AG04449 (cell line): ENCODE measurements at regions not wholly inside any gene's neighbourhood (a gene's known extent, or its start where the extent isn't known, plus 50 kb on each side); places are given as distances from the start of the nearest gene placed in this dataset.

Source experiments
- CTCF ChIA-PET: fragments of 350-600 bp; formaldehyde crosslinking; extraction: SDS; loops from one replicate; lab custom pipeline; 2021; ENCODE audit warnings: antibody characterized with exemption; lab: Yijun Ruan, JAX
- POLR2A ChIA-PET: fragments of 400-600, 350-600 bp; formaldehyde crosslinking; extraction: SDS; loops from one replicate; lab custom pipeline; 2020; ENCODE audit warnings: antibody characterized with exemption, inconsistent platforms; lab: Yijun Ruan, JAX
- DNase-seq: peaks from one replicate; pipeline ENCODE4 v3.0.0-alpha.2; 2010; ENCODE audit warnings: low read depth, low spot score
- H3K4me3 ChIP-seq: 2 replicates; pipeline ENCODE4 v1.5.1; 2011; ENCODE audit warnings: low read depth, mild to moderate bottlenecking, control low read depth, low read length
- CTCF ChIP-seq: IDR thresholded peaks from one replicate; pipeline ENCODE4 v1.5.1; 2011; ENCODE audit warnings: mild to moderate bottlenecking, moderate library complexity, low read length, control low read depth, inconsistent platforms; ENCODE audit not compliant: insufficient read depth; ENCODE audit errors: missing control alignments

GRCh38 chr1:90613371-90613770, 103.7 kb downstream of the BARHL2 start:
- CTCF ChIA-PET: no interaction called here
- POLR2A ChIA-PET: no interaction called here
- DNase-seq: no peak
- no peak for TF ChIP-seq CTCF
- H3K4me3 ChIP-seq: no peak overlapping the region

GRCh38 chr1:90612033-90612432, 105.1 kb downstream of the BARHL2 start:
- no peak overlapping the region for H3K4me3 ChIP-seq
- no peak for TF ChIP-seq CTCF
- CTCF ChIA-PET: no interaction called here
- POLR2A ChIA-PET: no interaction called here
- no peak for DNase-seq

GRCh38 chr1:90607736-90608135, 109.4 kb downstream of the BARHL2 start:
- TF ChIP-seq CTCF: no peak
- POLR2A ChIA-PET: no interaction called here
- DNase-seq: no peak
- H3K4me3 ChIP-seq: no peak overlapping the region
- CTCF ChIA-PET: no interaction called here

GRCh38 chr1:90605070-90605469, 112.0 kb downstream of the BARHL2 start:
- DNase-seq: no peak
- no peak overlapping the region for H3K4me3 ChIP-seq
- CTCF ChIA-PET: no interaction called here
- TF ChIP-seq CTCF: no peak
- POLR2A ChIA-PET: no interaction called here

- CTCF ChIA-PET: no interaction called here
- TF ChIP-seq CTCF: no peak
- H3K4me3 ChIP-seq: no peak overlapping the region
- POLR2A ChIA-PET: no interaction called here
- DNase-seq: no peak
Measured at GRCh38 chr1:90593312-90593711, 123.8 kb downstream of the BARHL2 start.

GRCh38 chr1:90591970-90592356, 125.1 kb downstream of the BARHL2 start:
- DNase-seq: no peak
- POLR2A ChIA-PET: no interaction called here
- TF ChIP-seq CTCF: no peak
- H3K4me3 ChIP-seq: no peak overlapping the region
- CTCF ChIA-PET: interaction anchor here (0.6 kb wide), 1 partner anchor 14 kb away, joined by 3 read pairs; no protein-coding TSS in a partner anchor
